ENCODE measurements at regions not wholly inside any gene's neighbourhood (a gene's known extent, or its start where the extent isn't known, plus 50 kb on each side); places are given as distances from the start of the nearest gene placed in this dataset.

DNA sequence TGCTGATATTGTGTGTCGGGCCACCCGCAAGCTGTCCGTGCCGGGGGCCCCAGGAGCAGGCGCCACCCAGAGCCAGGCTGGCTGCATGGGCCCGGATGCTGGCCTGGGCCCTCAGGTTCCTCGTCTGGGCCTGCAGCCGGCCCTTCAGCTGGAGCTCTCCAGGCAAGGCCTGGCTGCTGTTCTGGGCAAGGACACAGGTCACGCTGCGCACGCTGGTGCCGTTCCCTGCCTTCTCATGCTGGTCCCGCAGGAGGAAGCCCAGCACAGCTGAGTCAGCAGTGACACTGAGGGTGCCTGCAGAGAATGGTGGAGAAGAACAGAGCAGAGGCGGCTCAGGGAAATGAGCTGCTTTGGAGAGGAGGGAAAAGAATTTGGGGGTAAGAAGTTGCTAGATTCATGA is 79.9 kb downstream of the RMI2 start:
- no peak overlapping the region for H3K9ac ChIP-seq (ENCODE audit: low read length)
- no peaks in the 10 kb centered on the region for H4K20me1 ChIP-seq (ENCODE audit: insufficient read depth, low read length)
- no peak overlapping the region for H2AFZ ChIP-seq (ENCODE audit: low read depth, low read length)
- H3K4me1 ChIP-seq (ENCODE audit: low read length), result peaks cover 10% of the 10 kb centered on the region
- H3K27me3 ChIP-seq (ENCODE audit: low read depth, low read length), result peaks cover 6% of the 10 kb centered on the region; the same call in 1 of the 2 replicates
- H3K4me2 ChIP-seq (ENCODE audit: low read length), result no peak overlapping the region
- H3K36me3 ChIP-seq (replicated peaks; ENCODE audit: low read depth, low read length), result no peaks in the 10 kb centered on the region
- no peak overlapping the region for H3K4me3 ChIP-seq (ENCODE audit: low read length)
- no peaks in the 10 kb centered on the region for H3K79me2 ChIP-seq (ENCODE audit: low read length)
- H3K9me3 ChIP-seq (ENCODE audit: insufficient read depth, low read length), result no peaks in the 10 kb centered on the region
- no peak overlapping the region for H3K27ac ChIP-seq (ENCODE audit: low read length)
- no peak for TF ChIP-seq EZH2phosphoT487 (IDR thresholded peaks at IDR 0.05; ENCODE audit: low read depth)
- TF ChIP-seq, protein P1, sequence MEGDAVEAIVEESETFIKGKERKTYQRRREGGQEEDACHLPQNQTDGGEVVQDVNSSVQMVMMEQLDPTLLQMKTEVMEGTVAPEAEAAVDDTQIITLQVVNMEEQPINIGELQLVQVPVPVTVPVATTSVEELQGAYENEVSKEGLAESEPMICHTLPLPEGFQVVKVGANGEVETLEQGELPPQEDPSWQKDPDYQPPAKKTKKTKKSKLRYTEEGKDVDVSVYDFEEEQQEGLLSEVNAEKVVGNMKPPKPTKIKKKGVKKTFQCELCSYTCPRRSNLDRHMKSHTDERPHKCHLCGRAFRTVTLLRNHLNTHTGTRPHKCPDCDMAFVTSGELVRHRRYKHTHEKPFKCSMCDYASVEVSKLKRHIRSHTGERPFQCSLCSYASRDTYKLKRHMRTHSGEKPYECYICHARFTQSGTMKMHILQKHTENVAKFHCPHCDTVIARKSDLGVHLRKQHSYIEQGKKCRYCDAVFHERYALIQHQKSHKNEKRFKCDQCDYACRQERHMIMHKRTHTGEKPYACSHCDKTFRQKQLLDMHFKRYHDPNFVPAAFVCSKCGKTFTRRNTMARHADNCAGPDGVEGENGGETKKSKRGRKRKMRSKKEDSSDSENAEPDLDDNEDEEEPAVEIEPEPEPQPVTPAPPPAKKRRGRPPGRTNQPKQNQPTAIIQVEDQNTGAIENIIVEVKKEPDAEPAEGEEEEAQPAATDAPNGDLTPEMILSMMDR (IDR thresholded peaks at IDR 0.05; ENCODE audit: low read depth, low read length), result no peak

DNA sequence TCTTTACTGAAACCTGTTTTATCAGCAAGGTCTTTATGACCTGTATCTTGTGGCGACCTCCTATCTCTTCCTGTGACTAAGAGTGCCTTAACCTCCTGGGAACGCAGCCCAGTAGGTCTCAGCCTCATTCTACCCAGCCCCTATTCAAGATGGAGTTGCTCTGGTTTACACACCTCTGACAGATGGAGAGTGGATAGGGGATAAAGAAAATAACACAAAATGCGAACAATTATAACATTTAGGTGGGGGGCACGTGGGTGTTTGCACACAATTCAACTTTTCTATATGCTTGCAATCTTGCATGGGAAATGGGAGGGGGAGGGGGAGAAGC is 83.3 kb downstream of the RMI2 start:
- Histone ChIP-seq H3K4me2 (ENCODE audit: low read length) (no peak overlapping the region), H4K20me1 (ENCODE audit: insufficient read depth, low read length) (no peaks in the 10 kb centered on the region), H3K9me3 (ENCODE audit: insufficient read depth, low read length) (no peaks in the 10 kb centered on the region), H3K4me1 (ENCODE audit: low read length) (peaks cover 4% of the 10 kb centered on the region), H3K9ac (ENCODE audit: low read length) (no peak overlapping the region), H3K27me3 (ENCODE audit: low read depth, low read length) (peaks cover 22% of the 10 kb centered on the region), H3K36me3 (replicated peaks; ENCODE audit: low read depth, low read length) (no peaks in the 10 kb centered on the region), H3K27ac (ENCODE audit: low read length) (no peak overlapping the region), H3K79me2 (ENCODE audit: low read length) (no peaks in the 10 kb centered on the region), H2AFZ (ENCODE audit: low read depth, low read length) (no peak overlapping the region), H3K4me3 (ENCODE audit: low read length) (no peak overlapping the region)
- TF ChIP-seq, protein P1 (IDR thresholded peaks at IDR 0.05; ENCODE audit: low read depth, low read length), result no peak
- no peak for TF ChIP-seq EZH2phosphoT487 (IDR thresholded peaks at IDR 0.05; ENCODE audit: low read depth)

DNA sequence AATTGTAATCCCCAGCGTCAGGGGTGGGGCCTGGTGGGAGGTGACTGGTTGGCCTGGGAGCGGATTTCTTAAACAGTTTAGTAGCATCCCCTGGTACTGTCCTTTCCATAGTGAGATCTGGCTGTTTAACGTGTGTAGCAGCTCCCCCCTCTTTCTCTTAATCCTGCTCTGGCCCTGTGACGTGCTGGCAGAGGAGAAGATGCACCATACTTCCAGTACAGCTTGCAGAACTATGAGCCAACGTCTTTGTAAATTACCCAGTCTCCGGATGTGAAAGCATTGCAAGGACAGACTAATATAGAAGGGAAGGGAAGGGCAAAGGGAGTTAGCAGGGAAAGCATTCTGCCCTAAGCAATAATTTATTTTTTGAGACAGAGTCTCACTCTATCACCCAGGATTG is 83.9 kb downstream of the RMI2 start:
- no peak overlapping the region for H3K9ac ChIP-seq (ENCODE audit: low read length)
- no peaks in the 10 kb centered on the region for H3K36me3 ChIP-seq (replicated peaks; ENCODE audit: low read depth, low read length)
- H3K27ac ChIP-seq (ENCODE audit: low read length), result no peak overlapping the region
- H2AFZ ChIP-seq (ENCODE audit: low read depth, low read length), result no peak overlapping the region
- no peaks in the 10 kb centered on the region for H3K79me2 ChIP-seq (ENCODE audit: low read length)
- no peaks in the 10 kb centered on the region for H4K20me1 ChIP-seq (ENCODE audit: insufficient read depth, low read length)
- peaks cover 26% of the 10 kb centered on the region for H3K27me3 ChIP-seq (ENCODE audit: low read depth, low read length)
- TF ChIP-seq, protein P1 (IDR thresholded peaks at IDR 0.05; ENCODE audit: low read depth, low read length), result no peak
- TF ChIP-seq EZH2phosphoT487 (IDR thresholded peaks at IDR 0.05; ENCODE audit: low read depth), result no peak
- H3K4me1 ChIP-seq (ENCODE audit: low read length), result no peaks in the 10 kb centered on the region
- no peaks in the 10 kb centered on the region for H3K9me3 ChIP-seq (ENCODE audit: insufficient read depth, low read length)
- no peak overlapping the region for H3K4me3 ChIP-seq (ENCODE audit: low read length)
- H3K4me2 ChIP-seq (ENCODE audit: low read length), result no peak overlapping the region

DNA sequence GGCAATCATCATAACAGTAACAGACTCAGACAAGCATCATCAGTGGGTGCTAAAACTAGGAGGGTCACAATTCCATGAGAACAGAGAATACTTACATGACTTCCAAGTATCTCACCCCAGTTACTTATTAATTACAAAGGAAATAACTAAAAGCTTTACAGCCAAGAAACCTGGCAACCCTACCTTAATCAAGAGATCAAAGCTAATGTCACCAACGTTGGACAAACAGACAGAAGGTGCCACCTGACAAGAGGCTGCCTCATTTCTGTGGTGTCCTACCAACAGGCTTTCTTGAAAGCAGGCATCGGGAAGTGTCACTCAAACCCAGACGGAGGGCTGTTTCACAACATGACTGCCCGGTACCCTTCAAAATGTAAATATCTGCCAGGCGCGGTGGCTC is 84.6 kb downstream of the RMI2 start:
- Histone ChIP-seq H2AFZ (ENCODE audit: low read depth, low read length) (no peak overlapping the region), H3K36me3 (replicated peaks; ENCODE audit: low read depth, low read length) (no peaks in the 10 kb centered on the region), H3K4me1 (ENCODE audit: low read length) (no peaks in the 10 kb centered on the region), H3K4me2 (ENCODE audit: low read length) (no peak overlapping the region), H3K9ac (ENCODE audit: low read length) (no peak overlapping the region), H3K9me3 (ENCODE audit: insufficient read depth, low read length) (no peaks in the 10 kb centered on the region), H3K27ac (ENCODE audit: low read length) (no peak overlapping the region), H3K27me3 (ENCODE audit: low read depth, low read length) (peaks cover 26% of the 10 kb centered on the region), H3K79me2 (ENCODE audit: low read length) (no peaks in the 10 kb centered on the region), H3K4me3 (ENCODE audit: low read length) (no peak overlapping the region), H4K20me1 (ENCODE audit: insufficient read depth, low read length) (no peaks in the 10 kb centered on the region)
- TF ChIP-seq, protein P1 (IDR thresholded peaks at IDR 0.05; ENCODE audit: low read depth, low read length), result no peak
- no peak for TF ChIP-seq EZH2phosphoT487 (IDR thresholded peaks at IDR 0.05; ENCODE audit: low read depth)
